ENCODE measurements at regions not wholly inside any gene's neighbourhood (a gene's known extent, or its start where the extent isn't known, plus 50 kb on each side); places are given as distances from the start of the nearest gene placed in this dataset.

- TF ChIP-seq, protein P1, sequence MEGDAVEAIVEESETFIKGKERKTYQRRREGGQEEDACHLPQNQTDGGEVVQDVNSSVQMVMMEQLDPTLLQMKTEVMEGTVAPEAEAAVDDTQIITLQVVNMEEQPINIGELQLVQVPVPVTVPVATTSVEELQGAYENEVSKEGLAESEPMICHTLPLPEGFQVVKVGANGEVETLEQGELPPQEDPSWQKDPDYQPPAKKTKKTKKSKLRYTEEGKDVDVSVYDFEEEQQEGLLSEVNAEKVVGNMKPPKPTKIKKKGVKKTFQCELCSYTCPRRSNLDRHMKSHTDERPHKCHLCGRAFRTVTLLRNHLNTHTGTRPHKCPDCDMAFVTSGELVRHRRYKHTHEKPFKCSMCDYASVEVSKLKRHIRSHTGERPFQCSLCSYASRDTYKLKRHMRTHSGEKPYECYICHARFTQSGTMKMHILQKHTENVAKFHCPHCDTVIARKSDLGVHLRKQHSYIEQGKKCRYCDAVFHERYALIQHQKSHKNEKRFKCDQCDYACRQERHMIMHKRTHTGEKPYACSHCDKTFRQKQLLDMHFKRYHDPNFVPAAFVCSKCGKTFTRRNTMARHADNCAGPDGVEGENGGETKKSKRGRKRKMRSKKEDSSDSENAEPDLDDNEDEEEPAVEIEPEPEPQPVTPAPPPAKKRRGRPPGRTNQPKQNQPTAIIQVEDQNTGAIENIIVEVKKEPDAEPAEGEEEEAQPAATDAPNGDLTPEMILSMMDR (IDR thresholded peaks at IDR 0.05; ENCODE audit: low read length): no peak
- TF ChIP-seq EZH2 (optimal IDR thresholded peaks at IDR 0.05; ENCODE audit: low read depth, low read length): no peak
These were observed 167.5 kb upstream of the TSHZ2 start for GRCh38 chr20:52804497-52805295.

All from MM.1S (cell line).